SH-SY5Y (cell line): ENCODE measurements at regions not wholly inside any gene's neighbourhood (a gene's known extent, or its start where the extent isn't known, plus 50 kb on each side); places are given as distances from the start of the nearest gene placed in this dataset.

Source experiments
- GATA2 ChIP-seq: IDR thresholded peaks from 2 replicates; pipeline ENCODE4 v1.6.1; 2011; ENCODE audit warnings: mild to moderate bottlenecking, low read depth, low read length
- GATA3 ChIP-seq: IDR thresholded peaks from 2 replicates; pipeline ENCODE4 v1.6.1; 2011; ENCODE audit warnings: low read depth, mild to moderate bottlenecking, low read length, moderate library complexity

GRCh38 chr1:199696225-199696624 lies 331.3 kb upstream of the NR5A2 start:
- no peak for TF ChIP-seq GATA3
- no peak for TF ChIP-seq GATA2
